Spleen (tissue), 7 donors: ENCODE measurements at regions not wholly inside any gene's neighbourhood (a gene's known extent, or its start where the extent isn't known, plus 50 kb on each side); places are given as distances from the start of the nearest gene placed in this dataset.

Source experiments
- CTCF ChIP-seq, 11 experiments: fragments of 200-600 bp in 7 of 11; fragments of 450-650 bp in 4 of 11; sonication (generic) in 4 of 11; IDR thresholded peaks in 8 of 11; conservative IDR thresholded peaks in 3 of 11; 1 replicate in 7 of 11; 2 replicates in 4 of 11; pipeline versions ENCODE4 v1.4.0 to v1.8.0; 2016 to 2021; ENCODE audit warnings: antibody characterized with exemption in 11 of 11, inconsistent platforms in 4 of 11, mild to moderate bottlenecking in 1 of 11
- POLR2A ChIP-seq, 3 donors: fragments of 450-650 bp; IDR thresholded peaks; one replicate each; pipeline ENCODE4 v1.5.1; 2017; ENCODE audit warnings: antibody characterized with exemption in 3 of 3, mild to moderate bottlenecking in 1 of 3
- donor health status: DM: no; HTN: no; CAD: no; lungs with moderate emphysema.
- donor health status: DM: no; HTN: no; CAD: no.
- donor health status: DM: no; HTN: no; CAD: no.

- TF ChIP-seq POLR2A (IDR thresholded peaks at IDR 0.05) (no peak), CTCF (IDR thresholded peaks at IDR 0.05 in 8 of 11, conservative IDR thresholded peaks at IDR 0.05 in 3 of 11) (no peak)
These were observed 1621.3 kb upstream of the B3GALT2 start for GRCh38 chr1:194807530-194808220.
